ENCODE measurements at regions not wholly inside any gene's neighbourhood (a gene's known extent, or its start where the extent isn't known, plus 50 kb on each side); places are given as distances from the start of the nearest gene placed in this dataset.

DNA sequence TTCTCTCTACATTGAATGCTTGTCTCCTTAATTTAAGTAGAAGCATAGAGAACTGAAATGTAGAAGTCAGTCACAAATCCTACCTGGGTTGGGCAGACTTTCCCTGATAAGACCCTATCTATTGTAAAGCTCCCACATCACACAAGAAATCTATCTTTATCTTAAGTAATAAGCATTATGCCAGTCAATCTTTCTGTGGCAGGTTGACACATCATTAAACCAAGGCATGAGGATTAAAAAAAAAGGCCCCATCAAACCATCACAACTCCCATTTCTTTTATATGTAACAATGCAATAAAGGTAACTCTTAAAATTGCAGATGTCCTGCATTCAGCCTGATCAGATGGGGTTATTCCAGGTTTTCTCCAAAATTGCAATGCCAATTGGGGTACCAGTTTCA, 311.8 kb downstream of the TOX3 start:
- TF ChIP-seq RFX5 (IDR thresholded peaks at IDR 0.05; ENCODE audit: low read depth, low read length) = no peak
- TF ChIP-seq, protein P1, sequence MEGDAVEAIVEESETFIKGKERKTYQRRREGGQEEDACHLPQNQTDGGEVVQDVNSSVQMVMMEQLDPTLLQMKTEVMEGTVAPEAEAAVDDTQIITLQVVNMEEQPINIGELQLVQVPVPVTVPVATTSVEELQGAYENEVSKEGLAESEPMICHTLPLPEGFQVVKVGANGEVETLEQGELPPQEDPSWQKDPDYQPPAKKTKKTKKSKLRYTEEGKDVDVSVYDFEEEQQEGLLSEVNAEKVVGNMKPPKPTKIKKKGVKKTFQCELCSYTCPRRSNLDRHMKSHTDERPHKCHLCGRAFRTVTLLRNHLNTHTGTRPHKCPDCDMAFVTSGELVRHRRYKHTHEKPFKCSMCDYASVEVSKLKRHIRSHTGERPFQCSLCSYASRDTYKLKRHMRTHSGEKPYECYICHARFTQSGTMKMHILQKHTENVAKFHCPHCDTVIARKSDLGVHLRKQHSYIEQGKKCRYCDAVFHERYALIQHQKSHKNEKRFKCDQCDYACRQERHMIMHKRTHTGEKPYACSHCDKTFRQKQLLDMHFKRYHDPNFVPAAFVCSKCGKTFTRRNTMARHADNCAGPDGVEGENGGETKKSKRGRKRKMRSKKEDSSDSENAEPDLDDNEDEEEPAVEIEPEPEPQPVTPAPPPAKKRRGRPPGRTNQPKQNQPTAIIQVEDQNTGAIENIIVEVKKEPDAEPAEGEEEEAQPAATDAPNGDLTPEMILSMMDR (conservative IDR thresholded peaks at IDR 0.05; ENCODE audit: low read depth, low read length) = no peak
- no peak for TF ChIP-seq POLR2A (IDR thresholded peaks at IDR 0.05; ENCODE audit: low read depth, low read length)
- TF ChIP-seq BHLHE40 (IDR thresholded peaks at IDR 0.05; ENCODE audit: low read depth, low read length) = no peak
- TF ChIP-seq RAD21 (IDR thresholded peaks at IDR 0.05; ENCODE audit: low read length) = no peak
- no peak for TF ChIP-seq FOS (IDR thresholded peaks at IDR 0.05; ENCODE audit: low read depth, low read length)
- no peak for TF ChIP-seq MAZ (IDR thresholded peaks at IDR 0.05; ENCODE audit: borderline replicate concordance, low read depth, low read length)
- TF ChIP-seq CEBPB (IDR thresholded peaks at IDR 0.05; ENCODE audit: low read depth, low read length) = no peak
- TF ChIP-seq MXI1 (IDR thresholded peaks at IDR 0.05; ENCODE audit: borderline replicate concordance, low read depth, low read length) = no peak
- TF ChIP-seq, protein P2, sequence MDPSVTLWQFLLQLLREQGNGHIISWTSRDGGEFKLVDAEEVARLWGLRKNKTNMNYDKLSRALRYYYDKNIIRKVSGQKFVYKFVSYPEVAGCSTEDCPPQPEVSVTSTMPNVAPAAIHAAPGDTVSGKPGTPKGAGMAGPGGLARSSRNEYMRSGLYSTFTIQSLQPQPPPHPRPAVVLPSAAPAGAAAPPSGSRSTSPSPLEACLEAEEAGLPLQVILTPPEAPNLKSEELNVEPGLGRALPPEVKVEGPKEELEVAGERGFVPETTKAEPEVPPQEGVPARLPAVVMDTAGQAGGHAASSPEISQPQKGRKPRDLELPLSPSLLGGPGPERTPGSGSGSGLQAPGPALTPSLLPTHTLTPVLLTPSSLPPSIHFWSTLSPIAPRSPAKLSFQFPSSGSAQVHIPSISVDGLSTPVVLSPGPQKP (IDR thresholded peaks at IDR 0.05; ENCODE audit: borderline replicate concordance, low read depth, low read length) = no peak
- no peak for TF ChIP-seq RCOR1 (IDR thresholded peaks at IDR 0.05; ENCODE audit: insufficient replicate concordance, low read length)

Data from IMR-90 (cell line).